Astrocyte of the spinal cord (primary cell): ENCODE measurements at regions not wholly inside any gene's neighbourhood (a gene's known extent, or its start where the extent isn't known, plus 50 kb on each side); places are given as distances from the start of the nearest gene placed in this dataset.

Experiments
- DNase-seq: peaks from one replicate; pipeline ENCODE4 v3.0.0; 2011; ENCODE audit warnings: low read depth, low spot score
- H3K4me3 ChIP-seq: 2 replicates; pipeline ENCODE4 v1.5.1; 2011; ENCODE audit warnings: low read depth, mild to moderate bottlenecking, low read length, moderate library complexity
- in situ Hi-C: cut with HindIII; loops from 2 replicates; pipeline ENCODE4 v1.10.0; 2017; ENCODE audit warnings: low sequenced_read_pairs
- TF ChIP-seq, protein P1 (sequence below): IDR thresholded peaks from 2 replicates; pipeline ENCODE4 v1.5.1; 2012; ENCODE audit warnings: low read depth, mild to moderate bottlenecking, low read length, inconsistent platforms

- DNase-seq: peak; percentile 57
- TF ChIP-seq, protein P1, sequence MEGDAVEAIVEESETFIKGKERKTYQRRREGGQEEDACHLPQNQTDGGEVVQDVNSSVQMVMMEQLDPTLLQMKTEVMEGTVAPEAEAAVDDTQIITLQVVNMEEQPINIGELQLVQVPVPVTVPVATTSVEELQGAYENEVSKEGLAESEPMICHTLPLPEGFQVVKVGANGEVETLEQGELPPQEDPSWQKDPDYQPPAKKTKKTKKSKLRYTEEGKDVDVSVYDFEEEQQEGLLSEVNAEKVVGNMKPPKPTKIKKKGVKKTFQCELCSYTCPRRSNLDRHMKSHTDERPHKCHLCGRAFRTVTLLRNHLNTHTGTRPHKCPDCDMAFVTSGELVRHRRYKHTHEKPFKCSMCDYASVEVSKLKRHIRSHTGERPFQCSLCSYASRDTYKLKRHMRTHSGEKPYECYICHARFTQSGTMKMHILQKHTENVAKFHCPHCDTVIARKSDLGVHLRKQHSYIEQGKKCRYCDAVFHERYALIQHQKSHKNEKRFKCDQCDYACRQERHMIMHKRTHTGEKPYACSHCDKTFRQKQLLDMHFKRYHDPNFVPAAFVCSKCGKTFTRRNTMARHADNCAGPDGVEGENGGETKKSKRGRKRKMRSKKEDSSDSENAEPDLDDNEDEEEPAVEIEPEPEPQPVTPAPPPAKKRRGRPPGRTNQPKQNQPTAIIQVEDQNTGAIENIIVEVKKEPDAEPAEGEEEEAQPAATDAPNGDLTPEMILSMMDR: no peak
- H3K4me3 ChIP-seq: no peak overlapping the region
- in situ Hi-C loops: no loop called here
Measured at GRCh38 chr13:86080340-86080995, 281.2 kb upstream of the SLITRK6 start.

DNA sequence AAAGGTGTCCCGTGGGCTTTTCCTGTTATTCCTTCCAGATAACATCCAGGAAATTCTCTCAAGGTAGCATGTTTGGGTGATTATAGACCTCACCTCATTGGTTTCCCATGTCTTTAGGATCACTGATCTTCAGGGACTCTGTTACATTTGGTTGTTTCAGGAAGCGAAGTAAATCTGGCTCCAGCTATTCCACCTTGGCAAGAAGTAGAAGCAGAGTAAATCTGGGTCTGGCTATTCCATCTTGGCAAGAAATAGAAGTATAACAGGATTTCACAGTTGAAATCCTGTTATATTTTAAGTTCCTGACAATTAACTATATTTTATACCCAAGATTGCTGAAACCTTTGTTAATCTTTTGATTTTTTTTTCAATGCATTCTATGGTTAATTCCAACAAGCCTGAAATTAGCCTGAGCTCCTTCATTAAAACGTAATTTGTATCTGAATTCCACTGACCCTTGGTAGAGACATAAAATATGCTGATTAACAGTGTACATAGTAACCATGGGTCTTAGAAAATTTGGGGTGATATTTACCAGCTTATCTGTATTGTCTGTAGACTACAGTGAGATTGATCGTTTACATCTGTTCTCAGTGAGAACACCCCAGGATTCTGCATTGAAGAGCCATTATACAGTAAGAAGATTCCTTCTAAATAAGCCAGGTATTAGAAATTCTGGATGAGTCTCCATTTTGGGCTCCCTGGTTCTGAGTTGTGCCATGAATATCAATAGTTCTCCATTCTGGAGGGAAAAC, 267.6 kb upstream of the SLITRK6 start:
- H3K4me3 ChIP-seq: no peak overlapping the region
- in situ Hi-C loops: no loop called here
- no peak for DNase-seq
- TF ChIP-seq, protein P1: no peak

- in situ Hi-C loops: no loop called here
- TF ChIP-seq, protein P1: no peak
- DNase-seq: no peak
- no peak overlapping the region for H3K4me3 ChIP-seq
Measured at GRCh38 chr13:86052141-86052540, 252.9 kb upstream of the SLITRK6 start.

DNA sequence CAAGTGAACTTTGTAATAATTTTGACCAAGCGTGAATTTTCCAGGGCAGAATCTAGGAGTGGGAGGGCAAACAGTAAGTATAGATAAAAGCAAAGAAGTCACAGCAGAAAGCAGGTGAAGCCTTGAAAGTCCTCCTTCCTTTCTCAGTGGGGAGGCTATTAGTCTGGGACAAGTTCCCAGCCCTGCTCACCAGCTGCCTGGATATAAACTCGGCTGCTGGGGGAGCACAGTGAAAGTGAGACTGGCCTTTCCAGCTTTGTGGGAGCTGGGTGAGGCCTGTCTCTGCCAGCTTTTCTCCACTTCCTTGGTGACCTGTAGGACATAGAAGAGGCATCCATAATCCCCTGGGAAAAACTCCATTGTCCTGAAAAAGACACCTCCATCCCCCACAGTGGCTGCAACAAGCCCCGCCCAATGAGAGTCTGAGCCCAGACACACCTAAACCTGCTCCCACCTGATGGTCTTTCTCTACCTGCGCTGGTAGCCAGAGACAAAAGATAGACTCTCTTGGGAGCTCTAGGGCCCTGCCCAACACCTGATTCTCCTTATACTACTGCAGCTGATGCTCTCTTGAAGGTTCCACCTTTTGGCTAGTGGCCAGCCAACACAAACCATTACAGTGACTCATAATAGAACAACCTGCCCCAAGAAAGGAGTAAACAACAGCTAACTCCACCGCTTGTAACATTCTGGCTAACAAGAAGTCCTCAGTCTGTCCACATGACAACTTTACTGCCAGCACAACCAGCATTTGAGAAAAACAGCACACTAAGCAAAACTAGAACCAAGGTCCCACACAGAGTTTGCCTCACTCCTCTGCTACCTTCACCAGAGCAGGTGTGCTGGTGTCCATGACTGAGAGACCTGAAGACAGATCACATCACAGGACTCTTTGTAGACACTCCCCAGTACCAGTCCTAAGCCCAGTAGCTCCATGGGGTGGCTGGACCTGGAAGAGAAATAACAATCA, 252.2 kb upstream of the SLITRK6 start:
- DNase-seq: peak; percentile 35
- in situ Hi-C loops: no loop called here
- TF ChIP-seq, protein P1: no peak
- H3K4me3 ChIP-seq: no peak overlapping the region

- no peak overlapping the region for H3K4me3 ChIP-seq
- in situ Hi-C loops: no loop called here
- DNase-seq: no peak
- TF ChIP-seq, protein P1: no peak
Measured at GRCh38 chr13:86038490-86038889, 239.3 kb upstream of the SLITRK6 start.

DNA sequence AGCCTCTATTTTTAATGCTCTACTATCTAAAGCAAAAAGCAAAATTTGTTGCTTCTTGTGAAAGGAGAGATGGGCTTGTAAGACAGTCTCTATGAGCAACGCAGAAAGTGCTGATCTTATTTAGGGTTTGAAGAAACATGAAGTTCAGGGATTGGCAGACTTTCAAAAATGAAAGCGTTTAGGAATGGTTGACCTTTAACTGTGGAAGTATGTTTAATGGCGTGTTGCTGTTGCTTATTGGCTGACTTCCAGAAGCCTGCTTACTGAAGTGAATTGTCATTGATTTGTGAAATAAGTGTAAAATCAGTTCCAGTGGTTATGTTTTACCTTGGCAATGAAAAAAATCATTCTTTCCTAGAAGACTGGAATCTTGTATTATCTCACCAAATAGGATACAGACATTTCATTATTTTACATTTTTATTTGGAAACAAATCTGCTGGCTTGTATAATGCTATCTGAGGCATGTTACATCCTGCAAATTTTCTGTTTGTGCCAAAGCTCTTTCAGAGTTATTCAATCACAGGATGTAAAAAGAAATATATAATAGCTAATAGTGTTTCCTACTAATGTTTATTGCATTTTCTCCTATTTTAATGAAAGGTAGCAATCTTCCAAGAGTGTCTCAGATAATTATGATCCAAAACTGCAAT, 221.3 kb upstream of the SLITRK6 start:
- H3K4me3 ChIP-seq: no peak overlapping the region
- DNase-seq: peak; percentile 90
- in situ Hi-C loops: no loop called here
- TF ChIP-seq, protein P1: no peak
